GM12865 (cell line): ENCODE measurements at regions not wholly inside any gene's neighbourhood (a gene's known extent, or its start where the extent isn't known, plus 50 kb on each side); places are given as distances from the start of the nearest gene placed in this dataset.

Experiments used
- DNase-seq: peaks from one replicate; pipeline ENCODE4 v3.0.0; 2010; ENCODE audit warnings: low read depth
- H3K4me3 ChIP-seq: 2 replicates; pipeline ENCODE4 v1.5.1; 2011; ENCODE audit warnings: mild to moderate bottlenecking, low read depth, low read length, control low read depth
- CTCF ChIP-seq: IDR thresholded peaks from 2 replicates; pipeline ENCODE4 v1.5.1; 2011; ENCODE audit warnings: low read length, control low read depth, low read depth, inconsistent platforms; ENCODE audit not compliant: insufficient read depth; ENCODE audit errors: missing control alignments

- no peak for DNase-seq
- TF ChIP-seq CTCF: no peak
- H3K4me3 ChIP-seq: no peak overlapping the region
These were observed 114.1 kb upstream of the BTG1 start for GRCh38 chr12:92259696-92260251.

- no peak overlapping the region for H3K4me3 ChIP-seq
- no peak for TF ChIP-seq CTCF
- DNase-seq: no peak
These were observed 113.6 kb upstream of the BTG1 start for GRCh38 chr12:92259291-92259690.

GRCh38 chr12:92257261-92257660, 111.6 kb upstream of the BTG1 start:
- no peak for TF ChIP-seq CTCF
- no peak overlapping the region for H3K4me3 ChIP-seq
- no peak for DNase-seq

- H3K4me3 ChIP-seq: no peak overlapping the region
- TF ChIP-seq CTCF: no peak
- DNase-seq: no peak
These were observed 110.1 kb upstream of the BTG1 start for GRCh38 chr12:92255741-92256140.

- no peak for TF ChIP-seq CTCF
- DNase-seq: no peak
- H3K4me3 ChIP-seq: no peak overlapping the region
These were observed 107.7 kb upstream of the BTG1 start for GRCh38 chr12:92253301-92253700.

- DNase-seq: no peak
- no peak overlapping the region for H3K4me3 ChIP-seq
- TF ChIP-seq CTCF: no peak
These were observed 103.3 kb upstream of the BTG1 start for GRCh38 chr12:92248977-92249376.

GRCh38 chr12:92244036-92244435, 98.4 kb upstream of the BTG1 start:
- no peak overlapping the region for H3K4me3 ChIP-seq
- DNase-seq: no peak
- no peak for TF ChIP-seq CTCF
